A673 (cell line): ENCODE measurements at regions not wholly inside any gene's neighbourhood (a gene's known extent, or its start where the extent isn't known, plus 50 kb on each side); places are given as distances from the start of the nearest gene placed in this dataset.

Experiments used
- CTCF ChIP-seq: fragments of 300-800, 200-600 bp; sonication (generic); conservative IDR thresholded peaks from 2 replicates; pipeline ENCODE4 v1.5.1; 2017; ENCODE audit warnings: low read depth, mild to moderate bottlenecking, antibody characterized with exemption, low read length, moderate library complexity, mixed read lengths
- EZH2 ChIP-seq: fragments of 200-600 bp; sonication (generic); IDR thresholded peaks from 2 replicates; pipeline ENCODE4 v1.6.1; 2017; ENCODE audit warnings: borderline replicate concordance, low read depth, mild to moderate bottlenecking, mixed read lengths, antibody characterized with exemption, low read length; ENCODE audit not compliant: poor library complexity, severe bottlenecking

GRCh38 chr4:138311771-138312535 is 69.8 kb upstream of the SLC7A11 start:
- no peak for TF ChIP-seq CTCF
- TF ChIP-seq EZH2: no peak
